GM19324 (cell line): ENCODE measurements at regions not wholly inside any gene's neighbourhood (a gene's known extent, or its start where the extent isn't known, plus 50 kb on each side); places are given as distances from the start of the nearest gene placed in this dataset.

Source experiments
- ATAC-seq: cut with Tn5 transposase; IDR thresholded peaks from one replicate; pipeline ENCODE4 v1.9.1; 2021; ENCODE audit warnings: mild to moderate bottlenecking, moderate library complexity; ENCODE audit not compliant: unreplicated experiment, low FRiP score

- no peak for ATAC-seq
Observed at GRCh38 chr14:87567618-87568295, 425.2 kb downstream of the GALC start.

- ATAC-seq = no peak
Observed at GRCh38 chr14:87566991-87567390, 426.0 kb downstream of the GALC start.

- ATAC-seq = no peak
Observed at GRCh38 chr14:87547536-87547935, 445.4 kb downstream of the GALC start.

- no peak for ATAC-seq
Observed at GRCh38 chr14:87542288-87542687, 450.7 kb downstream of the GALC start.

GRCh38 chr14:87540339-87540738, 452.6 kb downstream of the GALC start:
- ATAC-seq = no peak

- ATAC-seq = no peak
Observed at GRCh38 chr14:87529081-87529480, 463.9 kb downstream of the GALC start.

GRCh38 chr14:87526731-87527130, 466.3 kb downstream of the GALC start:
- no peak for ATAC-seq

- ATAC-seq = no peak
Observed at GRCh38 chr14:87524011-87524410, 469.0 kb downstream of the GALC start.

GRCh38 chr14:87522575-87522974, 470.4 kb downstream of the GALC start:
- ATAC-seq = no peak

GRCh38 chr14:87508333-87508732, 484.6 kb downstream of the GALC start:
- no peak for ATAC-seq

- ATAC-seq = no peak
Observed at GRCh38 chr14:87503711-87504110, 489.3 kb downstream of the GALC start.

- ATAC-seq = no peak
Observed at GRCh38 chr14:87497301-87497700, 495.7 kb downstream of the GALC start.

- ATAC-seq = no peak
Observed at GRCh38 chr14:87494010-87494409, 499.0 kb downstream of the GALC start.

- no peak for ATAC-seq
Observed at GRCh38 chr14:87492561-87492960, 500.4 kb downstream of the GALC start.

- no peak for ATAC-seq
Observed at GRCh38 chr14:87491816-87492215, 501.2 kb downstream of the GALC start.

- ATAC-seq = no peak
Observed at GRCh38 chr14:87489196-87489819, 503.7 kb downstream of the GALC start.

- no peak for ATAC-seq
Observed at GRCh38 chr14:87483271-87484260, 509.4 kb downstream of the GALC start.

GRCh38 chr14:87468531-87468930, 524.5 kb downstream of the GALC start:
- no peak for ATAC-seq

- ATAC-seq = no peak
Observed at GRCh38 chr14:87467578-87467977, 525.4 kb downstream of the GALC start.

- ATAC-seq = no peak
Observed at GRCh38 chr14:87465770-87466169, 527.2 kb downstream of the GALC start.

GRCh38 chr14:87461704-87462103, 531.3 kb downstream of the GALC start:
- no peak for ATAC-seq
